ENCODE measurements at regions not wholly inside any gene's neighbourhood (a gene's known extent, or its start where the extent isn't known, plus 50 kb on each side); places are given as distances from the start of the nearest gene placed in this dataset.

DNA sequence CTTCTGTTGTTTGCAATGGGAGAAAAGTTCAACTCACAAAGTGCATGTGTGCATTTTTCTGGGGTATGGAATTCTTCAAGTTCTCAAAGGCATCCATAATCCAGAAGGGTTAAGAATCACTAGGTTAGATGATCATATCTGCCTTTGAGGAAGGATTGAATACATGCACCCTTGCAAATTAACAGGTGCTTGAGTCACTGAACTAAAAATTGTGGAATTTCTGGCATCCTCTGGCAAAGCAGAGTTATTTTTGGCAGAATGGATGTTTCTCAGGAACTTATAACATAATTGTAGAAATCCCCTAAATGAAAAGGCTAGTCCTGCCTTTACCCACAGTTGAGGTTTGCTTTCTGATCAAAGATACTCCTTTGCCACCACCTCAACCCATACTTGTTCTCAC, 136.5 kb upstream of the DYRK2 start:
- Histone ChIP-seq H4K20me1 (ENCODE audit: insufficient read depth, low read length) (no peaks in the 10 kb centered on the region), H3K79me2 (ENCODE audit: low read length) (no peaks in the 10 kb centered on the region), H3K9me2 (replicated peaks; ENCODE audit: insufficient read depth, low read length) (no peaks in the 10 kb centered on the region), H3K27me3 (replicated peaks; ENCODE audit: insufficient read depth, low read length) (no peaks in the 10 kb centered on the region), H3K4me1 (ENCODE audit: low read length) (peaks cover 16% of the 10 kb centered on the region), H3K4me3 (ENCODE audit: low read length) (no peak overlapping the region), H3F3A (ENCODE audit: insufficient read depth, low read length) (peaks cover 19% of the 10 kb centered on the region), H3K9me3 (replicated peaks; ENCODE audit: insufficient read depth, low read length) (no peaks in the 10 kb centered on the region), H3K36me3 (replicated peaks; ENCODE audit: insufficient read depth, low read length) (no peaks in the 10 kb centered on the region), H3K4me2 (ENCODE audit: low read depth, low read length) (no peak overlapping the region), H2AFZ (ENCODE audit: low read length) (no peak overlapping the region), H3K9ac (ENCODE audit: low read length) (no peak overlapping the region), H3K27ac (ENCODE audit: low read length) (no peak overlapping the region)
- TF ChIP-seq, protein P1, sequence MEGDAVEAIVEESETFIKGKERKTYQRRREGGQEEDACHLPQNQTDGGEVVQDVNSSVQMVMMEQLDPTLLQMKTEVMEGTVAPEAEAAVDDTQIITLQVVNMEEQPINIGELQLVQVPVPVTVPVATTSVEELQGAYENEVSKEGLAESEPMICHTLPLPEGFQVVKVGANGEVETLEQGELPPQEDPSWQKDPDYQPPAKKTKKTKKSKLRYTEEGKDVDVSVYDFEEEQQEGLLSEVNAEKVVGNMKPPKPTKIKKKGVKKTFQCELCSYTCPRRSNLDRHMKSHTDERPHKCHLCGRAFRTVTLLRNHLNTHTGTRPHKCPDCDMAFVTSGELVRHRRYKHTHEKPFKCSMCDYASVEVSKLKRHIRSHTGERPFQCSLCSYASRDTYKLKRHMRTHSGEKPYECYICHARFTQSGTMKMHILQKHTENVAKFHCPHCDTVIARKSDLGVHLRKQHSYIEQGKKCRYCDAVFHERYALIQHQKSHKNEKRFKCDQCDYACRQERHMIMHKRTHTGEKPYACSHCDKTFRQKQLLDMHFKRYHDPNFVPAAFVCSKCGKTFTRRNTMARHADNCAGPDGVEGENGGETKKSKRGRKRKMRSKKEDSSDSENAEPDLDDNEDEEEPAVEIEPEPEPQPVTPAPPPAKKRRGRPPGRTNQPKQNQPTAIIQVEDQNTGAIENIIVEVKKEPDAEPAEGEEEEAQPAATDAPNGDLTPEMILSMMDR (IDR thresholded peaks at IDR 0.05; ENCODE audit: low read length) = no peak
- TF ChIP-seq EZH2phosphoT487 (IDR thresholded peaks at IDR 0.05; ENCODE audit: low read length) (no peak), EZH2 (optimal IDR thresholded peaks at IDR 0.05; ENCODE audit: low read depth, low read length) (no peak)
- no peak for DNase-seq

DNA sequence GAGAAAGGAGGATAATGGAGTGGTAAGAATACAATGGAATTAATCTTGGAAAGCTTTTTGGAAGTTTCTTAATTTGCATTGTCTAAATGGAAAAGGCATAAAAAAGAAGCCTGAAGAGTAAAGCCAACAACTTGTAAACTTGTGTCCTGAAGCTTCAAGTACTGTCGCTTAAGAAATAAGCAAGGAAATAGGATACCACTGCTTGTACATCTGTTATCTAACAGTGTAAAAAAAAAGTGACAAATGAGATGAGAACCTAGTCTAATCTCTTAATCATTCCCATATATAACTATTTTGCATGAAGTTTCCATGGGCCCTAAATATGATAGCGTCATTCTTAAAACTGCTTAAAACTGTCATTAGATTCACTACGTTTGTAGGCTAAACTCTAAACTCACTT, 134.0 kb upstream of the DYRK2 start:
- Histone ChIP-seq H3K9me2 (replicated peaks; ENCODE audit: insufficient read depth, low read length) (no peaks in the 10 kb centered on the region), H3K36me3 (replicated peaks; ENCODE audit: insufficient read depth, low read length) (no peaks in the 10 kb centered on the region), H3K27ac (ENCODE audit: low read length) (no peak overlapping the region), H2AFZ (ENCODE audit: low read length) (no peak overlapping the region), H3K9ac (ENCODE audit: low read length) (no peak overlapping the region), H3K4me2 (ENCODE audit: low read depth, low read length) (no peak overlapping the region), H3K79me2 (ENCODE audit: low read length) (no peaks in the 10 kb centered on the region), H3K4me1 (ENCODE audit: low read length) (peaks cover 17% of the 10 kb centered on the region), H3F3A (ENCODE audit: insufficient read depth, low read length) (peaks cover 19% of the 10 kb centered on the region), H3K9me3 (replicated peaks; ENCODE audit: insufficient read depth, low read length) (no peaks in the 10 kb centered on the region), H4K20me1 (ENCODE audit: insufficient read depth, low read length) (no peaks in the 10 kb centered on the region), H3K4me3 (ENCODE audit: low read length) (no peak overlapping the region), H3K27me3 (replicated peaks; ENCODE audit: insufficient read depth, low read length) (no peaks in the 10 kb centered on the region)
- no peak for DNase-seq
- TF ChIP-seq, protein P1 (IDR thresholded peaks at IDR 0.05; ENCODE audit: low read length) = no peak
- TF ChIP-seq EZH2 (optimal IDR thresholded peaks at IDR 0.05; ENCODE audit: low read depth, low read length) (no peak), EZH2phosphoT487 (IDR thresholded peaks at IDR 0.05; ENCODE audit: low read length) (no peak)

DNA sequence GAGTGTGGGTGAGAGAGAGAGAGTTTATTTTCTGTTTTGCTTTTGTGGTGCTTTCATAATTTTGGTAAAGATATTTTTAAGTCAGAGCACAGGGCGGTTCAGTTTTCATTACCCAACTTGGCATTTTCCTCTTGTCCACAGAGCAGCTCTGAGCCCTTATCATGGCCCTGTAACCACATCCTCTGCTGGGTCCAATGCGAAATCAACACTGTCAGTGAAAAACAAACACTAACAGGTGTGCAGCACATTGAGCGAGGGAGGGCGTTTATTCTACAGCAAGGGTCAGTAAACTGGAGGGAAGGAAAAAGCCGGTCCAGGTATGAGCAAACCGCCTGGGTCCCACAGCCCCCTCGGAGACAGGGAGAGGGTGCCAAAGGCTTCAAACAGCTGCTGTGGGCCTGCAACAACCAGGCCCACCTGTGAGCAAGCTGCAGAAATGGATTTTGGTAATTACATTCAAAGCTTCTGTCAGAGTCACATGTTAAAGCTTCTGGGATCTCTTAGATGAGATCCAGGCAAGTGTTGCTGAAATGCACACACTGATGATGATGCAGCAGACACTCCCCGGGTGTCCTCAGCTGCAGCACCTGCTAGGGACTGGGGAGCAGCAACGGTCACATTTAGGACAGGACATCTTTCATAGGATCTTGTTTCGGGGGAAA, 132.7 kb upstream of the DYRK2 start:
- Histone ChIP-seq H3K9me3 (replicated peaks; ENCODE audit: insufficient read depth, low read length) (no peaks in the 10 kb centered on the region), H2AFZ (ENCODE audit: low read length) (peak overlapping the region; percentile 32), H4K20me1 (ENCODE audit: insufficient read depth, low read length) (no peaks in the 10 kb centered on the region), H3F3A (ENCODE audit: insufficient read depth, low read length) (peaks cover 19% of the 10 kb centered on the region), H3K4me1 (ENCODE audit: low read length) (peaks cover 17% of the 10 kb centered on the region), H3K27me3 (replicated peaks; ENCODE audit: insufficient read depth, low read length) (no peaks in the 10 kb centered on the region), H3K9me2 (replicated peaks; ENCODE audit: insufficient read depth, low read length) (no peaks in the 10 kb centered on the region), H3K79me2 (ENCODE audit: low read length) (no peaks in the 10 kb centered on the region), H3K4me2 (ENCODE audit: low read depth, low read length) (peak overlapping the region; percentile 73), H3K36me3 (replicated peaks; ENCODE audit: insufficient read depth, low read length) (no peaks in the 10 kb centered on the region), H3K9ac (ENCODE audit: low read length) (peak overlapping the region; percentile 31; the same call in 1 of the 2 replicates), H3K4me3 (ENCODE audit: low read length) (peak overlapping the region; percentile 40), H3K27ac (ENCODE audit: low read length) (peak overlapping the region; percentile 84)
- TF ChIP-seq, protein P1 (IDR thresholded peaks at IDR 0.05; ENCODE audit: low read length) = no peak; the same call in 1 of the 2 replicates
- no peak for TF ChIP-seq EZH2 (optimal IDR thresholded peaks at IDR 0.05; ENCODE audit: low read depth, low read length)
- TF ChIP-seq EZH2phosphoT487 (IDR thresholded peaks at IDR 0.05; ENCODE audit: low read length) = no peak
- peak; percentile 96 for DNase-seq

Data from MM.1S (cell line).